ENCODE measurements at regions not wholly inside any gene's neighbourhood (a gene's known extent, or its start where the extent isn't known, plus 50 kb on each side); places are given as distances from the start of the nearest gene placed in this dataset.

DNA sequence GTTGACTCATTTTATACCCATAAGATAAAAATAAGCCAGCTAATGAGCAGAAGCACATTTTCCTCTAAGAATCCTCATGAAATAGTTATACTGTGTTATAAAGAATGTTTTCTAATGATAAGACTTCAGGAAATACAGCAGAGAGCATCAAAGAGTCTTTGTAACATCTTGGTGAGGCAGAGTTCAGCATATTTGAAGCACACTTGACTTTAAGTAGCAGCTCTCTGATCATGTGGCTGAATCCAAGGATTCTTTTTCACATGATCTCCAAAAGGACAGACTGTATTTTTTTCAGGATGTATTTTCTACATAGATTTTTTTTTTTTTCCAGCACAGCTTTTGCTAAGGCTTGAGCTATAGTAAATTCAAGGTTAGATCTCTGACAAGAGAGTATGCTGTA, 195.1 kb downstream of the SI start:
- Histone ChIP-seq H3K4me3 (no peak overlapping the region), H3K27ac (no peak overlapping the region), H3K4me1 (no peaks in the 10 kb centered on the region), H3K4me2 (no peak overlapping the region), H3K9me3 (0 out of 3 replicates have a peak, but pooled peaks cover 3% of the 10 kb centered on the region)
- CTCF ChIA-PET = no interaction called here
- FAIRE-seq = no peak
- TF ChIP-seq EP300 (IDR thresholded peaks at IDR 0.05) (no peak), ZSCAN20 (CRISPR knock-in tag; IDR thresholded peaks at IDR 0.05) (no peak), HES2 (IDR thresholded peaks at IDR 0.05) (no peak), ZFP36 (IDR thresholded peaks at IDR 0.05; ENCODE audit: borderline replicate concordance, partially characterized antibody) (no peak), TFCP2L1 (CRISPR knock-in tag; IDR thresholded peaks at IDR 0.05) (no peak), PHF8 (IDR thresholded peaks at IDR 0.05; ENCODE audit: borderline replicate concordance, low read depth) (no peak), GATA3 (IDR thresholded peaks at IDR 0.05; ENCODE audit: borderline replicate concordance) (no peak), KDM5A (IDR thresholded peaks at IDR 0.05) (no peak), BCL3 (IDR thresholded peaks at IDR 0.05) (no peak), HOXB5 (CRISPR knock-in tag; IDR thresholded peaks at IDR 0.05) (no peak), KDM1A (IDR thresholded peaks at IDR 0.05; ENCODE audit: low read depth) (no peak), CBX8 (IDR thresholded peaks at IDR 0.05) (no peak), NFE2L2 (conservative IDR thresholded peaks at IDR 0.05; ENCODE audit: low read length) (no peak), ESRRA (IDR thresholded peaks at IDR 0.05; ENCODE audit: borderline replicate concordance, low read length) (no peak), RARB (CRISPR knock-in tag; IDR thresholded peaks at IDR 0.05) (no peak), POLR2A (IDR thresholded peaks at IDR 0.05; ENCODE audit: low read length) (no peak), EHMT2 (IDR thresholded peaks at IDR 0.05; ENCODE audit: low read depth) (no peak), SREBF2 (IDR thresholded peaks at IDR 0.05) (no peak), PBX3 (IDR thresholded peaks at IDR 0.05) (no peak), MAFK (IDR thresholded peaks at IDR 0.05; ENCODE audit: partially characterized antibody) (no peak)
- no peak for DNase-seq (ENCODE audit: low read depth in 1 of 2, low spot score in 1 of 2)
- POLR2A ChIA-PET = no interaction called here
- no peak for ATAC-seq

DNA sequence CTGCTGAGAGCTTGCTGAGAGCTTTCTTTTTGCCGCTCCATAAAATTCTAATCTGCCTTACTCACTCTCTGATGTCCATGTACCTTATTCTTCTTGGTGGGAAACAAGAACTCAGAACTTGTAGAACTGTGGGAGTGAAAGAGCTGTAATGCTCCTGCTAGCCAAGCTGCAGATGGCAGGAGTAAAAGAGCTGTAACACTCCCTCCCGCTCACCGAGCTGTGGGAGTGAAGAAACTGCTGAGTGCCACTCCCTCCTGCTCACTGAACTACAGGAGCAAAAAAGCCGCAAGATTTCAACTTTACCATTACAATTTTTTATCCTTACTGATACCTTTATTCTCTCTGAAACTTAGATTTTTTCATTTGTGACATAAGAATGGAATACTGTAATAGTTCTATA, 199.1 kb downstream of the SI start:
- no peak for DNase-seq (ENCODE audit: low read depth in 1 of 2, low spot score in 1 of 2)
- TF ChIP-seq RNF2 (IDR thresholded peaks at IDR 0.05; ENCODE audit: borderline replicate concordance, low read depth) (no peak), ELK1 (IDR thresholded peaks at IDR 0.05; ENCODE audit: low read depth, low read length) (no peak), HES2 (IDR thresholded peaks at IDR 0.05) (no peak), KDM1A (IDR thresholded peaks at IDR 0.05; ENCODE audit: low read depth) (no peak), SMC3 (IDR thresholded peaks at IDR 0.05) (no peak)
- Histone ChIP-seq H3K9me3 (no peaks in the 10 kb centered on the region), H3K4me2 (no peak overlapping the region), H3K27ac (no peak overlapping the region), H3K4me3 (no peak overlapping the region), H3K4me1 (no peaks in the 10 kb centered on the region)
- FAIRE-seq = no peak
- POLR2A ChIA-PET = no interaction called here
- CTCF ChIA-PET = no interaction called here
- WGBS (ENCODE audit: missing lambda C conversion rate) = 59% methylated on average over 4 of the region's 4 CpGs
- ATAC-seq = no peak

- H3K9me3 ChIP-seq = no peaks in the 10 kb centered on the region
- ATAC-seq (no peak), FAIRE-seq (no peak), DNase-seq (ENCODE audit: low read depth in 1 of 2, low spot score in 1 of 2) (no peak)
- no peaks in the 10 kb centered on the region for H3K4me1 ChIP-seq
- ChIA-PET POLR2A (no interaction called here), CTCF (interaction anchor here (0.8 kb wide), 1 partner anchor 321 kb away, joined by 3 read pairs; no protein-coding TSS in a partner anchor)
- H3K4me2 ChIP-seq = no peak overlapping the region
- H3K27ac ChIP-seq = no peak overlapping the region
- WGBS (ENCODE audit: missing lambda C conversion rate) = 31% methylated on average over 1 of the region's 1 CpG
- no peak overlapping the region for H3K4me3 ChIP-seq
- TF ChIP-seq RAD21 (conservative IDR thresholded peaks at IDR 0.05 in 1 of 2, IDR thresholded peaks at IDR 0.05 in 1 of 2) (no peak), JUNB (IDR thresholded peaks at IDR 0.05) (no peak), KDM1A (IDR thresholded peaks at IDR 0.05; ENCODE audit: low read depth) (no peak), HOXB5 (CRISPR knock-in tag; IDR thresholded peaks at IDR 0.05) (no peak), CEBPB (IDR thresholded peaks at IDR 0.05) (no peak), FOXS1 (CRISPR knock-in tag; IDR thresholded peaks at IDR 0.05) (no peak), MYC (IDR thresholded peaks at IDR 0.05; ENCODE audit: borderline replicate concordance, low read length) (no peak), POLR2A (IDR thresholded peaks at IDR 0.05; ENCODE audit: low read length) (no peak), SMC3 (IDR thresholded peaks at IDR 0.05) (no peak), HOXB13 (CRISPR knock-in tag; IDR thresholded peaks at IDR 0.05; ENCODE audit: low read depth) (no peak), SREBF2 (IDR thresholded peaks at IDR 0.05) (no peak), NFE2L2 (conservative IDR thresholded peaks at IDR 0.05; ENCODE audit: low read length) (no peak), MAFK (IDR thresholded peaks at IDR 0.05; ENCODE audit: partially characterized antibody) (no peak), BHLHE40 (IDR thresholded peaks at IDR 0.05; ENCODE audit: low read depth, low read length) (no peak)
- TF ChIP-seq, protein P1, sequence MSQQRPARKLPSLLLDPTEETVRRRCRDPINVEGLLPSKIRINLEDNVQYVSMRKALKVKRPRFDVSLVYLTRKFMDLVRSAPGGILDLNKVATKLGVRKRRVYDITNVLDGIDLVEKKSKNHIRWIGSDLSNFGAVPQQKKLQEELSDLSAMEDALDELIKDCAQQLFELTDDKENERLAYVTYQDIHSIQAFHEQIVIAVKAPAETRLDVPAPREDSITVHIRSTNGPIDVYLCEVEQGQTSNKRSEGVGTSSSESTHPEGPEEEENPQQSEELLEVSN (IDR thresholded peaks at IDR 0.05; ENCODE audit: borderline replicate concordance, low read depth) = no peak
- TF ChIP-seq, protein P2, sequence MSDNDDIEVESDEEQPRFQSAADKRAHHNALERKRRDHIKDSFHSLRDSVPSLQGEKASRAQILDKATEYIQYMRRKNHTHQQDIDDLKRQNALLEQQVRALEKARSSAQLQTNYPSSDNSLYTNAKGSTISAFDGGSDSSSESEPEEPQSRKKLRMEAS (IDR thresholded peaks at IDR 0.05) = no peak
Measured at GRCh38 chr3:164864454-164864853, 213.8 kb downstream of the SI start.

All from A549 (cell line).